ENCODE measurements at regions not wholly inside any gene's neighbourhood (a gene's known extent, or its start where the extent isn't known, plus 50 kb on each side); places are given as distances from the start of the nearest gene placed in this dataset.

GRCh38 chr21:23638131-23638695 lies 1969.1 kb downstream of the MRPL39 start:
- no peak overlapping the region for H3K27ac ChIP-seq
- TF ChIP-seq, protein P1, sequence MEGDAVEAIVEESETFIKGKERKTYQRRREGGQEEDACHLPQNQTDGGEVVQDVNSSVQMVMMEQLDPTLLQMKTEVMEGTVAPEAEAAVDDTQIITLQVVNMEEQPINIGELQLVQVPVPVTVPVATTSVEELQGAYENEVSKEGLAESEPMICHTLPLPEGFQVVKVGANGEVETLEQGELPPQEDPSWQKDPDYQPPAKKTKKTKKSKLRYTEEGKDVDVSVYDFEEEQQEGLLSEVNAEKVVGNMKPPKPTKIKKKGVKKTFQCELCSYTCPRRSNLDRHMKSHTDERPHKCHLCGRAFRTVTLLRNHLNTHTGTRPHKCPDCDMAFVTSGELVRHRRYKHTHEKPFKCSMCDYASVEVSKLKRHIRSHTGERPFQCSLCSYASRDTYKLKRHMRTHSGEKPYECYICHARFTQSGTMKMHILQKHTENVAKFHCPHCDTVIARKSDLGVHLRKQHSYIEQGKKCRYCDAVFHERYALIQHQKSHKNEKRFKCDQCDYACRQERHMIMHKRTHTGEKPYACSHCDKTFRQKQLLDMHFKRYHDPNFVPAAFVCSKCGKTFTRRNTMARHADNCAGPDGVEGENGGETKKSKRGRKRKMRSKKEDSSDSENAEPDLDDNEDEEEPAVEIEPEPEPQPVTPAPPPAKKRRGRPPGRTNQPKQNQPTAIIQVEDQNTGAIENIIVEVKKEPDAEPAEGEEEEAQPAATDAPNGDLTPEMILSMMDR (conservative IDR thresholded peaks at IDR 0.05; ENCODE audit: low read depth): no peak
- CTCF ChIA-PET: no interaction called here
- POLR2A ChIA-PET (ENCODE audit: low non-redundant PET): no interaction called here
- DNase-seq (ENCODE audit: low spot score): no peak

GRCh38 chr21:23633447-23633940 lies 1973.8 kb downstream of the MRPL39 start:
- CTCF ChIA-PET: interaction anchor here (0.6 kb wide), 1 partner anchor 141 kb away, joined by 5 read pairs; no protein-coding TSS in a partner anchor
- POLR2A ChIA-PET (ENCODE audit: low non-redundant PET): no interaction called here
- TF ChIP-seq, protein P1 (conservative IDR thresholded peaks at IDR 0.05; ENCODE audit: low read depth): no peak
- no peak for DNase-seq (ENCODE audit: low spot score)
- no peak overlapping the region for H3K27ac ChIP-seq

DNA sequence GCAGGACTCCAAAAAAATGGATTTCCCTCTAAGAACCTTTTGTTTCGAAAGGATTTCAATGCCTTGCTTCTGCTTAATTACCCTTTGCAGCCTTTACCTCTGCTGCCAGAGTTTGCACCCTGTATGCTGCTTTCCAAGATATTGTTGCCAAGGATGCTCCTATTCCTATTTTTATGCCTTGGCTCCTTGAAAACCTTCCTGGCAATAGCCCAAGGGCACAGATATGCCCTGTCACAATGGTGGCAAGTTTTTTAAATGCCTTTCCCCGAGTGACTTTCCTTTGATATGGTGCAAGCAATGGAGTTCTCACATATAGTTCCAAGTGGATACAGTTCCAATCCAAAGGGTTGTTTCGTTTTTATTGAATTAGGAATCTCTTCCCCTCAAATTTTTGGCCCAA lies 1983.0 kb downstream of the MRPL39 start:
- ChIA-PET POLR2A (ENCODE audit: low non-redundant PET) (no interaction called here), CTCF (interaction anchor here (0.6 kb wide), 1 partner anchor 229 kb away, joined by 5 read pairs; no protein-coding TSS in a partner anchor)
- TF ChIP-seq, protein P1 (conservative IDR thresholded peaks at IDR 0.05; ENCODE audit: low read depth): no peak
- no peak overlapping the region for H3K27ac ChIP-seq
- DNase-seq (ENCODE audit: low spot score): no peak

DNA sequence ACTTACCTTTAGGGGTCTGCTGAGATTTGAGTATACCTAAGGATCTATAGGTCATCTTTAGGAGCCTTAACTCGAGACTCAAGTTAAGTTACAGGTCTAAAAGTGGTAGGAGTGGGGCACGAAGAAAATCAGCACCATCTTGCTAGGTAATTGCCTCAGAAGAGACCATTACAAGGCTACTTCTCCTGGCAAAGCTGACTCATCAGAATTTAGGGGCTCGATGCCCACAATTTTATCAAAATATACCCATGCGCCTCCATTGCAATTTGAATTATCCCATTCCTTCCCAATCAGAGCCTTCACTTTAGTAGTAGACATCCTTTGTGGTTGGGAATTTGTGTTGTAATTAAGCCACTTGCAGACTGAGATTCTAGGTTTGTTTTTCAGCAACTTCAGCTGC lies 1994.3 kb downstream of the MRPL39 start:
- ChIA-PET CTCF (no interaction called here), POLR2A (ENCODE audit: low non-redundant PET) (no interaction called here)
- no peak overlapping the region for H3K27ac ChIP-seq
- TF ChIP-seq, protein P1 (conservative IDR thresholded peaks at IDR 0.05; ENCODE audit: low read depth): no peak
- no peak for DNase-seq (ENCODE audit: low spot score)

GRCh38 chr21:23612210-23612609 lies 1995.1 kb downstream of the MRPL39 start:
- DNase-seq (ENCODE audit: low spot score): no peak
- POLR2A ChIA-PET (ENCODE audit: low non-redundant PET): no interaction called here
- no peak overlapping the region for H3K27ac ChIP-seq
- TF ChIP-seq, protein P1 (conservative IDR thresholded peaks at IDR 0.05; ENCODE audit: low read depth): no peak
- CTCF ChIA-PET: no interaction called here

DNA sequence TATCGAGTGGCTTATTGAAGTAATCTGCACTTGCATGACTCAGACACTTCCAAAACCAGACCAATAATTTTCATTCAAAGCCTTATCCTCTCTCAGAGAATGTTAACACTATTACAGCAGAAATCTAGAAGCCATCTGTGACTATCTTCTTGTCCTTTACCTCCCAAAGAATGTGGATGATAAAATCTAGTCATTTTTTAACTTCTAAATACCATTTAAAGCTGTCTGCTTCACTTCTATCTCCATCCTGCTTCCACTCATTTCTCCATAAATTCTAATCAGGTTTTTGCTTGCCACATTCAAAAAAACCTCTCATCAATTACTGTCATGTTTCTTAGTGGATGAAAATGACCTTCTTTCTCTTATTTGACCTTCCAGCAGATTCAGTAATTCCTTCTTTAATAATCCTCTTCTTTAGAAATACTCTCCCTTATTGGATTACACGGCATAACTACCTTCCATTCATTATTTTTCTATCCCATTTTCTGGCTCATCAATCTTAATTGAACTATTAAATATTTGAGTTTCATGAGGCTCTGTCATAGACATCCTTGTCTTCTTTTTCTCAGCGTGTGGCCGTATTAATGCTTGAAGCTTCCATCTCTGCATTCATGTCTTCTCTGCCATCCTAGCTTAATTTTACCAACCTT lies 1999.4 kb downstream of the MRPL39 start:
- DNase-seq (ENCODE audit: low spot score): no peak
- POLR2A ChIA-PET (ENCODE audit: low non-redundant PET): no interaction called here
- TF ChIP-seq, protein P1 (conservative IDR thresholded peaks at IDR 0.05; ENCODE audit: low read depth): no peak
- CTCF ChIA-PET: no interaction called here
- H3K27ac ChIP-seq: no peak overlapping the region

Measured in RWPE1 (cell line).